SK-N-SH treated with all-trans-retinoic acid at 6 μM for 48 hours (cell line): ENCODE measurements at regions not wholly inside any gene's neighbourhood (a gene's known extent, or its start where the extent isn't known, plus 50 kb on each side); places are given as distances from the start of the nearest gene placed in this dataset.

Experiments
- ARNTL ChIP-seq: fragments of 450-650 bp; formaldehyde crosslinking; IDR thresholded peaks from 2 replicates; pipeline ENCODE4 v1.5.0; 2020; ENCODE audit warnings: low read depth, mild to moderate bottlenecking, moderate library complexity, borderline replicate concordance
- CREB5 ChIP-seq: fragments of 250-450 bp; sonication (Bioruptor Pico); IDR thresholded peaks from 2 replicates; pipeline ENCODE4 v1.5.1; 2020; ENCODE audit warnings: low read depth, mild to moderate bottlenecking, moderate library complexity
- CSDC2 ChIP-seq: fragments of 250-450 bp; sonication (Bioruptor Pico); IDR thresholded peaks from 2 replicates; pipeline ENCODE4 v1.5.0; 2020; ENCODE audit warnings: mild to moderate bottlenecking, moderate library complexity
- ISL1 ChIP-seq: fragments of 250-450 bp; sonication (Bioruptor Pico); IDR thresholded peaks from 2 replicates; pipeline ENCODE4 v2.1.2; 2022; ENCODE audit warnings: mild to moderate bottlenecking, moderate library complexity
- PATZ1 ChIP-seq: fragments of 250-450 bp; sonication (Bioruptor Pico); IDR thresholded peaks from 2 replicates; pipeline ENCODE4 v1.8.0; 2020; ENCODE audit warnings: mild to moderate bottlenecking, moderate library complexity, borderline replicate concordance
- RARB ChIP-seq: fragments of 250-450 bp; sonication (Bioruptor Pico); IDR thresholded peaks from 2 replicates; pipeline ENCODE4 v1.8.0; 2021; ENCODE audit warnings: mild to moderate bottlenecking, moderate library complexity

GRCh38 chr15:86028961-86029360, 50.7 kb upstream of the AGBL1 start (continued):
- no peak for TF ChIP-seq CREB5 (CRISPR knock-in tag)
- TF ChIP-seq ISL1 (CRISPR knock-in tag), result no peak
- TF ChIP-seq RARB, result no peak
- TF ChIP-seq PATZ1, result no peak
- TF ChIP-seq ARNTL (CRISPR knock-in tag), result no peak
- TF ChIP-seq CSDC2 (CRISPR knock-in tag), result no peak
